Hypothalamus (tissue), 51 donors: ENCODE measurements at regions not wholly inside any gene's neighbourhood (a gene's known extent, or its start where the extent isn't known, plus 50 kb on each side); places are given as distances from the start of the nearest gene placed in this dataset.

Experiments used
- DNase-seq, 51 donors: peaks; one replicate each; lab custom pipeline; 2025; lab: John Stamatoyannopoulos, UW

GRCh38 chr11:127157225-127157624, 156.7 kb upstream of the KIRREL3 start:
- no peak for DNase-seq

GRCh38 chr11:127149410-127149809, 148.8 kb upstream of the KIRREL3 start:
- no peak for DNase-seq

- DNase-seq, result no peak
Observed at GRCh38 chr11:127143251-127143650, 142.7 kb upstream of the KIRREL3 start.

- no peak for DNase-seq
Observed at GRCh38 chr11:127138613-127139012, 138.0 kb upstream of the KIRREL3 start.

- no peak for DNase-seq
Observed at GRCh38 chr11:127137771-127138280, 137.3 kb upstream of the KIRREL3 start.

- no peak for DNase-seq
Observed at GRCh38 chr11:127136438-127136837, 135.9 kb upstream of the KIRREL3 start.

GRCh38 chr11:127135256-127135655, 134.7 kb upstream of the KIRREL3 start:
- no peak for DNase-seq

GRCh38 chr11:127133061-127133460, 132.5 kb upstream of the KIRREL3 start:
- DNase-seq, result no peak

GRCh38 chr11:127130321-127130720, 129.8 kb upstream of the KIRREL3 start:
- no peak for DNase-seq

GRCh38 chr11:127126986-127127385, 126.4 kb upstream of the KIRREL3 start:
- DNase-seq, result no peak

GRCh38 chr11:127119356-127119755, 118.8 kb upstream of the KIRREL3 start:
- no peak for DNase-seq

- DNase-seq, result no peak
Observed at GRCh38 chr11:127118811-127119210, 118.2 kb upstream of the KIRREL3 start.

GRCh38 chr11:127117231-127117739, 116.7 kb upstream of the KIRREL3 start:
- DNase-seq, result no peak

GRCh38 chr11:127115844-127116243, 115.3 kb upstream of the KIRREL3 start:
- no peak for DNase-seq

- no peak for DNase-seq
Observed at GRCh38 chr11:127114035-127114434, 113.5 kb upstream of the KIRREL3 start.

- DNase-seq, result peak in 10 of 51 donors; percentile 5 to 37 (median 11)
Observed at GRCh38 chr11:127110542-127110941, 110.0 kb upstream of the KIRREL3 start.

GRCh38 chr11:127109796-127110480, 109.4 kb upstream of the KIRREL3 start:
- no peak for DNase-seq

- no peak for DNase-seq
Observed at GRCh38 chr11:127108838-127109237, 108.3 kb upstream of the KIRREL3 start.

GRCh38 chr11:127106938-127107337, 106.4 kb upstream of the KIRREL3 start:
- no peak for DNase-seq

- no peak for DNase-seq
Observed at GRCh38 chr11:127105593-127106541, 105.3 kb upstream of the KIRREL3 start.
